OCI-LY7 (cell line): ENCODE measurements at regions not wholly inside any gene's neighbourhood (a gene's known extent, or its start where the extent isn't known, plus 50 kb on each side); places are given as distances from the start of the nearest gene placed in this dataset.

Source experiments
- BruUV-seq: library from RNA; stranded (reverse); fragments of 400-500 nt; replicated peaks from 2 replicates; lab custom pipeline; 2021; lab: Mats Ljungman, UMichigan
- CTCF ChIA-PET: fragments of 300-600 bp; sonication (Branson Sonifier 250); formaldehyde crosslinking; loops from one replicate; lab custom pipeline; 2022; ENCODE audit warnings: antibody characterized with exemption; ENCODE audit not compliant: unreplicated experiment; lab: Charles Lee
- POLR2A ChIA-PET: fragments of 300-600 bp; sonication (Branson Sonifier 250); formaldehyde crosslinking; loops from one replicate; lab custom pipeline; 2022; ENCODE audit warnings: antibody characterized with exemption; lab: Charles Lee
- DNase-seq: peaks from one replicate; pipeline ENCODE4 v3.0.0-alpha.2; 2015; ENCODE audit warnings: low spot score
- H2AFZ ChIP-seq: fragments of 200-600 bp; sonication (generic), shearing (Covaris generic); 2 replicates; pipeline ENCODE4 v1.6.1; 2014; ENCODE audit warnings: mild to moderate bottlenecking, antibody characterized with exemption, low read length, moderate library complexity
- H3K27ac ChIP-seq: fragments of 200-600 bp; sonication (generic); 2 replicates; pipeline ENCODE4 v1.5.1; 2014; ENCODE audit warnings: mixed run types, low read depth, mild to moderate bottlenecking, moderate library complexity, low read length, inconsistent platforms; ENCODE audit not compliant: poor library complexity, severe bottlenecking
- H3K36me3 ChIP-seq: fragments of 200-600 bp; sonication (generic); 2 replicates; pipeline ENCODE4 v1.6.1; 2014; ENCODE audit warnings: mild to moderate bottlenecking, antibody characterized with exemption, low read length, moderate library complexity, mixed read lengths; ENCODE audit not compliant: insufficient read depth
- H3K4me1 ChIP-seq: fragments of 200-600 bp; sonication (generic); 2 replicates; pipeline ENCODE4 v1.5.1; 2014; ENCODE audit warnings: mild to moderate bottlenecking, low read length; ENCODE audit not compliant: insufficient read depth, poor library complexity, severe bottlenecking
- H3K4me2 ChIP-seq: fragments of 200-600 bp; sonication (generic); 2 replicates; pipeline ENCODE4 v1.6.1; 2014; ENCODE audit warnings: mild to moderate bottlenecking, low read length
- H3K4me3 ChIP-seq: fragments of 200-600 bp; sonication (generic); 2 replicates; pipeline ENCODE4 v1.5.1; 2014; ENCODE audit warnings: mild to moderate bottlenecking, low read depth, low read length; ENCODE audit not compliant: poor library complexity, severe bottlenecking
- H3K79me2 ChIP-seq: fragments of 200-600 bp; sonication (generic); 2 replicates; pipeline ENCODE4 v1.6.1; 2016; ENCODE audit warnings: low read depth, mild to moderate bottlenecking, low read length, moderate library complexity, mixed read lengths; ENCODE audit not compliant: insufficient read depth
- H3K9me2 ChIP-seq: fragments of 200-600 bp; sonication (generic); 2 replicates; pipeline ENCODE4 v1.6.1; 2016; ENCODE audit warnings: mild to moderate bottlenecking, low read length, mixed read lengths; ENCODE audit not compliant: insufficient read depth
- H3K9me3 ChIP-seq: fragments of 200-600 bp; sonication (generic); 2 replicates; pipeline ENCODE4 v1.6.1; 2014; ENCODE audit warnings: mild to moderate bottlenecking, mixed run types, low read length, mixed read lengths
- H4K20me1 ChIP-seq: fragments of 200-600 bp; sonication (generic); 2 replicates; pipeline ENCODE4 v1.6.1; 2014; ENCODE audit warnings: mild to moderate bottlenecking, antibody characterized with exemption, low read length, moderate library complexity, mixed read lengths; ENCODE audit not compliant: insufficient read depth
- EZH2phosphoT487 ChIP-seq: fragments of 200-600 bp; sonication (generic); IDR thresholded peaks from 2 replicates; pipeline ENCODE4 v1.6.1; 2018; ENCODE audit warnings: low read depth, borderline replicate concordance, mild to moderate bottlenecking, mixed run types, antibody characterized with exemption, low read length, moderate library complexity, mixed read lengths
- intact Hi-C: fragments of 100-400 bp; cut with micrococcal nuclease; formaldehyde crosslinking; loops from one replicate; pipeline ENCODE4 v1.10.0; 2022; ENCODE audit not compliant: unreplicated experiment
- TF ChIP-seq, protein P1 (sequence below): fragments of 200-600 bp; sonication (generic); conservative IDR thresholded peaks from 2 replicates; pipeline ENCODE4 v1.5.1; 2014; ENCODE audit warnings: mild to moderate bottlenecking, antibody characterized with exemption, low read length, moderate library complexity, mixed read lengths

- H3K27ac ChIP-seq, result no peak overlapping the region
- BruUV-seq, result no TSS peak
- no peak overlapping the region for H2AFZ ChIP-seq
- no peak overlapping the region for H3K4me3 ChIP-seq
- no peak overlapping the region for H3K4me2 ChIP-seq
- H3K9me3 ChIP-seq, result no peaks in the 10 kb centered on the region
- intact Hi-C loops, result no loop called here
- H3K9me2 ChIP-seq, result no peaks in the 10 kb centered on the region
- CTCF ChIA-PET, result no interaction called here
- TF ChIP-seq, protein P1, sequence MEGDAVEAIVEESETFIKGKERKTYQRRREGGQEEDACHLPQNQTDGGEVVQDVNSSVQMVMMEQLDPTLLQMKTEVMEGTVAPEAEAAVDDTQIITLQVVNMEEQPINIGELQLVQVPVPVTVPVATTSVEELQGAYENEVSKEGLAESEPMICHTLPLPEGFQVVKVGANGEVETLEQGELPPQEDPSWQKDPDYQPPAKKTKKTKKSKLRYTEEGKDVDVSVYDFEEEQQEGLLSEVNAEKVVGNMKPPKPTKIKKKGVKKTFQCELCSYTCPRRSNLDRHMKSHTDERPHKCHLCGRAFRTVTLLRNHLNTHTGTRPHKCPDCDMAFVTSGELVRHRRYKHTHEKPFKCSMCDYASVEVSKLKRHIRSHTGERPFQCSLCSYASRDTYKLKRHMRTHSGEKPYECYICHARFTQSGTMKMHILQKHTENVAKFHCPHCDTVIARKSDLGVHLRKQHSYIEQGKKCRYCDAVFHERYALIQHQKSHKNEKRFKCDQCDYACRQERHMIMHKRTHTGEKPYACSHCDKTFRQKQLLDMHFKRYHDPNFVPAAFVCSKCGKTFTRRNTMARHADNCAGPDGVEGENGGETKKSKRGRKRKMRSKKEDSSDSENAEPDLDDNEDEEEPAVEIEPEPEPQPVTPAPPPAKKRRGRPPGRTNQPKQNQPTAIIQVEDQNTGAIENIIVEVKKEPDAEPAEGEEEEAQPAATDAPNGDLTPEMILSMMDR, result no peak
- no peak for TF ChIP-seq EZH2phosphoT487
- H3K79me2 ChIP-seq, result no peaks in the 10 kb centered on the region
- H3K36me3 ChIP-seq, result no peaks in the 10 kb centered on the region
- no peaks in the 10 kb centered on the region for H4K20me1 ChIP-seq
- DNase-seq, result no peak
- no peaks in the 10 kb centered on the region for H3K4me1 ChIP-seq
- POLR2A ChIA-PET, result no interaction called here
These were observed 1626.4 kb downstream of the C4orf33 start for GRCh38 chr4:130722361-130722760.

DNA sequence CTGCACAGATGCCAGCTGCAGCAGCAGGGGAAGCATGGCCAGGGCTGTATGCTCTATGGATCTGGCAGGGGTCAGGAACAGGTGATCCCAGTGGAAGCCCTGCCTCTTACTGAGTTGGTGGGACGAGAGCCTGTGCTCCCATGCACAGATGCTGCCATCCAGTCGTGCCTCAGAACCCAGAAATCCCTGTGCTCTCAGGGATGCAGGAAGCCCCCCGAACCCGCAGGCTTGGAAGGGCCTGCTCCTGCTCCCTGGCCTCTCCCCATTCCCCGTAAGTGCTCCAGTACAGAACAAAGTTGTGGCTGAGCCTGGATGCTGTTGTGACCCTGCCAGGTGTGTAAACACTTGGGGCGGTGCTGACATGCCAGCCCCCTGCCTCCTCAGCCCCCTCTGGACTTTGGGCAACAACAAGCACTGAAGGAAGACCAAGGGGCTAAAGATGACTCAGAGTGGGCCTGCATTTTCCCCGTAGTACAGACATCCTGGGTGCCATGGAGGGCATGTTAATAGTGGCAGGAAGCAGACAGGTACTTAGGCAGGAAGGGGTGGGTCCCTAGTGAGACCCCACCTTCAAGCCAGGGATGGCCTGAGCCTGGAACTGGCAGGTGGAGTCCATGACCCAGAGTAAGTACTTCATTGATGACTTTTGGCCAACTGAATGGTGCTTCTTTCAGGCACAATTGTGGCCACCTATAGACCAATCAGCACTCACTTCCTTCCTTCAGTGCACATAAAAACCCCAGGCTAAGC is 1640.7 kb downstream of the C4orf33 start:
- BruUV-seq, result no TSS peak

More for the DNA sequence above, 1640.7 kb downstream of the C4orf33 start:
- no peak overlapping the region for H3K4me2 ChIP-seq
- POLR2A ChIA-PET, result interaction anchor here (1.0 to 1.4 kb wide), 2 partner anchors 9 to 25 kb away, joined by 3 to 5 read pairs; no protein-coding TSS in a partner anchor
- H3K4me3 ChIP-seq, result no peak overlapping the region
- no peaks in the 10 kb centered on the region for H3K4me1 ChIP-seq
- TF ChIP-seq, protein P1, result no peak
- TF ChIP-seq EZH2phosphoT487, result no peak
- H3K79me2 ChIP-seq, result no peaks in the 10 kb centered on the region
- no peaks in the 10 kb centered on the region for H3K36me3 ChIP-seq
- H4K20me1 ChIP-seq, result no peaks in the 10 kb centered on the region
- DNase-seq, result no peak
- CTCF ChIA-PET, result no interaction called here
- no peak overlapping the region for H2AFZ ChIP-seq
- no peak overlapping the region for H3K27ac ChIP-seq
- peaks cover 20% of the 10 kb centered on the region for H3K9me3 ChIP-seq
- intact Hi-C loops, result no loop called here
- H3K9me2 ChIP-seq, result no peaks in the 10 kb centered on the region
